Heart right ventricle (tissue), 16 donors: ENCODE measurements at regions not wholly inside any gene's neighbourhood (a gene's known extent, or its start where the extent isn't known, plus 50 kb on each side); places are given as distances from the start of the nearest gene placed in this dataset.

Source experiments
- ATAC-seq, 8 donors: fragments of 200-7000 bp; cut with Tn5 transposase; one replicate each; pipeline ENCODE4 v1.9.1; 2020; ENCODE audit warnings: mild to moderate bottlenecking in 8 of 8, moderate library complexity in 8 of 8, moderate number of reproducible peaks in 1 of 8
- DNase-seq, 2 donors: peaks; one replicate each; pipeline ENCODE4 v3.0.0-alpha.2; 2020
- H3K27ac ChIP-seq, 10 donors: fragments of 200-600 bp; sonication (generic) in 2 of 10; one replicate each; pipeline versions ENCODE4 v1.5.0 to v1.8.0; 2020 to 2022; ENCODE audit warnings: mild to moderate bottlenecking in 3 of 10
- H3K27me3 ChIP-seq, 7 donors: fragments of 200-600 bp; one replicate each; pipeline ENCODE4 v1.8.0; 2021 to 2022; ENCODE audit warnings: mild to moderate bottlenecking in 2 of 7
- H3K36me3 ChIP-seq, 9 donors: fragments of 200-600 bp; sonication (generic) in 1 of 9; one replicate each; pipeline versions ENCODE4 v1.5.0 to v1.8.0; 2020 to 2022; ENCODE audit warnings: mild to moderate bottlenecking in 2 of 9
- H3K4me1 ChIP-seq, 9 donors: fragments of 200-600 bp; sonication (generic) in 1 of 9; one replicate each; pipeline versions ENCODE4 v1.5.0 to v1.8.0; 2020 to 2022; ENCODE audit warnings: mild to moderate bottlenecking in 4 of 9
- H3K4me3 ChIP-seq, 10 donors: fragments of 200-600 bp; sonication (generic) in 2 of 10; one replicate each; pipeline versions ENCODE4 v1.5.0 to v1.8.0; 2020 to 2022; ENCODE audit warnings: mild to moderate bottlenecking in 7 of 10, moderate library complexity in 2 of 10
- H3K9me3 ChIP-seq, 11 donors: fragments of 200-600 bp in 10 of 11; sonication (generic) in 2 of 11; one replicate each; pipeline versions ENCODE4 v1.5.0 to v1.8.0; 2013 to 2022; ENCODE audit warnings: mild to moderate bottlenecking in 2 of 11, control low read depth in 1 of 11, moderate library complexity in 1 of 11
- WGBS, 2 donors: extraction: QIAGEN DNeasy Blood & Tissue Kit; methylation state at CpG; one replicate each; pipeline ENCODE4 v1.1.7; 2013; ENCODE audit warnings: inconsistent platforms in 1 of 2; 5-methylcytosine and 5-hydroxymethylcytosine counted together
- intact Hi-C, 10 donors: fragments of 100-400 bp; cut with DNase I; formaldehyde crosslinking; loops; one replicate each; pipeline versions ENCODE4 v1.11.1 to v1.14.2; 2022
- TF ChIP-seq, protein P1 (sequence below), 9 donors: fragments of 200-600 bp; sonication (generic) in 2 of 9; IDR thresholded peaks; one replicate each; pipeline versions ENCODE4 v1.5.0 to v1.8.0; 2021 to 2022; ENCODE audit warnings: antibody characterized with exemption in 9 of 9, mild to moderate bottlenecking in 5 of 9, moderate library complexity in 1 of 9
- donor health status: Arrhythmogenic right ventricular cardiomyopathy.
- donor health status: ischemic (EF 13 %, LVEDD 7.1; RV severe dilation, severe dysfunction).
- donor health status: healthy with polysubstance abuse.
- donor health status: DM: no; HTN: yes; CAD: no.
- donor health status: DM: no; HTN: no; CAD: no.
- donor health status: ischemic (EF 25% LVEDD 6.9; RV normal size, moderate dysfunction).
- donor health status: ischemic (EF 25% LVEDD 5.7; RV mildly dilated, moderate dysfunction).
- donor health status: healthy.
- donor health status: DM: yes; HTN: yes; CAD: no.
- donor health status: Ischemic cardiomyopathy.
- donor health status: ischemic (EF 35%, LVEDD 5.7; RV mildly dilated, moderate dysfunction).
- donor health status: nonischemic (EF 11% LVEDD 7.7; RV severe dilation, severe dysfunction).
- donor health status: DM: yes; HTN: yes; CAD: no.
- donor health status: PGD.
- donor health status: ischemic (EF 29% LVEDD 5.4; RV normal size, mild dysfunction).
- donor health status: nonischemic (EF 23%, LVEDD 6.1; RV moderate dilation, normal function).

GRCh38 chr6:125655511-125655910 is 93.9 kb upstream of the HEY2 start:
- Histone ChIP-seq H3K4me1 (peaks cover 0 to 13% (median 0%) of the 10 kb centered on the region in 9 donors), H3K36me3 (no peaks in the 10 kb centered on the region), H3K4me3 (no peak overlapping the region), H3K27ac (no peak overlapping the region), H3K27me3 (no peaks in the 10 kb centered on the region), H3K9me3 (peaks cover 0 to 6% (median 0%) of the 10 kb centered on the region in 11 donors)
- 92 to 100% methylated on average over 1 of the region's 1 CpG for WGBS, 2 donors
- TF ChIP-seq, protein P1, sequence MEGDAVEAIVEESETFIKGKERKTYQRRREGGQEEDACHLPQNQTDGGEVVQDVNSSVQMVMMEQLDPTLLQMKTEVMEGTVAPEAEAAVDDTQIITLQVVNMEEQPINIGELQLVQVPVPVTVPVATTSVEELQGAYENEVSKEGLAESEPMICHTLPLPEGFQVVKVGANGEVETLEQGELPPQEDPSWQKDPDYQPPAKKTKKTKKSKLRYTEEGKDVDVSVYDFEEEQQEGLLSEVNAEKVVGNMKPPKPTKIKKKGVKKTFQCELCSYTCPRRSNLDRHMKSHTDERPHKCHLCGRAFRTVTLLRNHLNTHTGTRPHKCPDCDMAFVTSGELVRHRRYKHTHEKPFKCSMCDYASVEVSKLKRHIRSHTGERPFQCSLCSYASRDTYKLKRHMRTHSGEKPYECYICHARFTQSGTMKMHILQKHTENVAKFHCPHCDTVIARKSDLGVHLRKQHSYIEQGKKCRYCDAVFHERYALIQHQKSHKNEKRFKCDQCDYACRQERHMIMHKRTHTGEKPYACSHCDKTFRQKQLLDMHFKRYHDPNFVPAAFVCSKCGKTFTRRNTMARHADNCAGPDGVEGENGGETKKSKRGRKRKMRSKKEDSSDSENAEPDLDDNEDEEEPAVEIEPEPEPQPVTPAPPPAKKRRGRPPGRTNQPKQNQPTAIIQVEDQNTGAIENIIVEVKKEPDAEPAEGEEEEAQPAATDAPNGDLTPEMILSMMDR (IDR thresholded peaks at IDR 0.05), result no peak
- ATAC-seq (no peak), DNase-seq (no peak)
- intact Hi-C loops, result no loop called here

DNA sequence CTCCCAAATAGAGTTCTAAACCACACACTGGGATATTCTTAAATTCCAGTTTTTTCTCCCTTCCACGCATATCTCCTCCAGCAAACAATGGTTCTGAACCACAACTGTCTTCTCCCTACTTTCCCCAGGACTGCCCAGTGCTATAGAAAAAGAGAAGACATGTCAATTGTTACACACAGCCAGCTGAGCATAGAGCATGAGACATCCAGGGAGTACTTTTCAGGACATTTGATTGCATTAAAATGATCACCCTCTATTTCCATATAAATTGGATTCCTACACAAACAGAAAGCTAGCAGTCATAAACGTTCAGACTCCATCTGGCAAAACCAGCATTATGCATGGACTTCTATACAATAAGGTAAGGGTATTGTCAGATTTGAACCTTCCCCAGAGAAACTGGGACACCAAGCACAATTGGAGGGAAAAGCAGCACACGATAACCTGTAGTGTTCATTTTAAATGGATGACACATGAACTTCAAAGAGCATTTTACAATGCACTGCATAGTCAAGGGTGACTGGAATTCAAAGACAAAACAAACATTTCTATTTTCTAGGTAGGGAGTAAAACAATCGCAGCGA is 93.1 kb upstream of the HEY2 start:
- intact Hi-C loops, result no loop called here
- peaks cover 0 to 13% (median 0%) of the 10 kb centered on the region in 9 donors for H3K4me1 ChIP-seq
- no peaks in the 10 kb centered on the region for H3K36me3 ChIP-seq
- DNase-seq, result no peak
- TF ChIP-seq, protein P1 (IDR thresholded peaks at IDR 0.05), result no peak
- H3K9me3 ChIP-seq, result peaks cover 0 to 6% (median 0%) of the 10 kb centered on the region in 11 donors
- no peak overlapping the region for H3K27ac ChIP-seq
- no peak for ATAC-seq
- H3K27me3 ChIP-seq, result no peaks in the 10 kb centered on the region
- 85 to 87% methylated on average over 5 of the region's 5 CpGs for WGBS, 2 donors
- no peak overlapping the region for H3K4me3 ChIP-seq

GRCh38 chr6:125658136-125658535 is 91.3 kb upstream of the HEY2 start:
- intact Hi-C loops, result no loop called here
- Histone ChIP-seq H3K27me3 (no peaks in the 10 kb centered on the region), H3K36me3 (no peaks in the 10 kb centered on the region), H3K4me3 (no peak overlapping the region), H3K4me1 (peaks cover 0 to 13% (median 0%) of the 10 kb centered on the region in 9 donors), H3K9me3 (peaks cover 0 to 6% (median 0%) of the 10 kb centered on the region in 11 donors), H3K27ac (no peak overlapping the region)
- TF ChIP-seq, protein P1 (IDR thresholded peaks at IDR 0.05), result no peak
- 75 to 82% methylated on average over 5 of the region's 5 CpGs for WGBS, 2 donors
- ATAC-seq (no peak), DNase-seq (no peak)

GRCh38 chr6:125658759-125659431 is 90.5 kb upstream of the HEY2 start:
- H3K9me3 ChIP-seq, result peaks cover 0 to 2% (median 0%) of the 10 kb centered on the region in 11 donors
- no peaks in the 10 kb centered on the region for H3K36me3 ChIP-seq
- TF ChIP-seq, protein P1 (IDR thresholded peaks at IDR 0.05), result no peak
- peaks cover 0 to 13% (median 0%) of the 10 kb centered on the region in 9 donors for H3K4me1 ChIP-seq
- DNase-seq (peak; percentile 22 to 41), ATAC-seq (peak; percentile 58 to 98 (median 86))
- 64 to 66% methylated on average over 4 of the region's 4 CpGs for WGBS, 2 donors
- peak overlapping the region in 1 of 10 donors; percentile 30 for H3K27ac ChIP-seq
- H3K4me3 ChIP-seq, result no peak overlapping the region
- intact Hi-C loops, result no loop called here
- H3K27me3 ChIP-seq, result no peaks in the 10 kb centered on the region
